ENCODE measurements at regions not wholly inside any gene's neighbourhood (a gene's known extent, or its start where the extent isn't known, plus 50 kb on each side); places are given as distances from the start of the nearest gene placed in this dataset.

- Histone ChIP-seq H3K4me3 (ENCODE audit: low read depth, low read length, poor library complexity, severe bottlenecking) (no peak overlapping the region), H3K4me1 (ENCODE audit: insufficient read depth, low read length, poor library complexity, severe bottlenecking) (no peaks in the 10 kb centered on the region), H3K9me2 (ENCODE audit: insufficient read depth, low read length) (no peaks in the 10 kb centered on the region), H2AFZ (ENCODE audit: low read length) (no peak overlapping the region), H3K36me3 (ENCODE audit: insufficient read depth, low read length) (no peaks in the 10 kb centered on the region), H3K4me2 (ENCODE audit: low read length) (no peak overlapping the region), H3K79me2 (ENCODE audit: insufficient read depth, low read depth, low read length) (no peaks in the 10 kb centered on the region), H3K9me3 (ENCODE audit: low read length) (no peaks in the 10 kb centered on the region), H4K20me1 (ENCODE audit: insufficient read depth, low read length) (no peaks in the 10 kb centered on the region), H3K27ac (ENCODE audit: low read depth, low read length, poor library complexity, severe bottlenecking) (no peak overlapping the region)
- CTCF ChIA-PET (ENCODE audit: unreplicated experiment), result no interaction called here
- TF ChIP-seq EZH2phosphoT487 (IDR thresholded peaks at IDR 0.05; ENCODE audit: borderline replicate concordance, low read depth, low read length), result no peak
- TF ChIP-seq, protein P1, sequence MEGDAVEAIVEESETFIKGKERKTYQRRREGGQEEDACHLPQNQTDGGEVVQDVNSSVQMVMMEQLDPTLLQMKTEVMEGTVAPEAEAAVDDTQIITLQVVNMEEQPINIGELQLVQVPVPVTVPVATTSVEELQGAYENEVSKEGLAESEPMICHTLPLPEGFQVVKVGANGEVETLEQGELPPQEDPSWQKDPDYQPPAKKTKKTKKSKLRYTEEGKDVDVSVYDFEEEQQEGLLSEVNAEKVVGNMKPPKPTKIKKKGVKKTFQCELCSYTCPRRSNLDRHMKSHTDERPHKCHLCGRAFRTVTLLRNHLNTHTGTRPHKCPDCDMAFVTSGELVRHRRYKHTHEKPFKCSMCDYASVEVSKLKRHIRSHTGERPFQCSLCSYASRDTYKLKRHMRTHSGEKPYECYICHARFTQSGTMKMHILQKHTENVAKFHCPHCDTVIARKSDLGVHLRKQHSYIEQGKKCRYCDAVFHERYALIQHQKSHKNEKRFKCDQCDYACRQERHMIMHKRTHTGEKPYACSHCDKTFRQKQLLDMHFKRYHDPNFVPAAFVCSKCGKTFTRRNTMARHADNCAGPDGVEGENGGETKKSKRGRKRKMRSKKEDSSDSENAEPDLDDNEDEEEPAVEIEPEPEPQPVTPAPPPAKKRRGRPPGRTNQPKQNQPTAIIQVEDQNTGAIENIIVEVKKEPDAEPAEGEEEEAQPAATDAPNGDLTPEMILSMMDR (conservative IDR thresholded peaks at IDR 0.05; ENCODE audit: low read length), result no peak
- no TSS peak for BruUV-seq (replicated peaks)
- no peak for DNase-seq (ENCODE audit: low spot score)
- POLR2A ChIA-PET, result no interaction called here
- intact Hi-C loops (cut with micrococcal nuclease; ENCODE audit: unreplicated experiment), result no loop called here
These were observed 223.5 kb downstream of the GLRX3 start for GRCh38 chr10:130359711-130360110.

DNA sequence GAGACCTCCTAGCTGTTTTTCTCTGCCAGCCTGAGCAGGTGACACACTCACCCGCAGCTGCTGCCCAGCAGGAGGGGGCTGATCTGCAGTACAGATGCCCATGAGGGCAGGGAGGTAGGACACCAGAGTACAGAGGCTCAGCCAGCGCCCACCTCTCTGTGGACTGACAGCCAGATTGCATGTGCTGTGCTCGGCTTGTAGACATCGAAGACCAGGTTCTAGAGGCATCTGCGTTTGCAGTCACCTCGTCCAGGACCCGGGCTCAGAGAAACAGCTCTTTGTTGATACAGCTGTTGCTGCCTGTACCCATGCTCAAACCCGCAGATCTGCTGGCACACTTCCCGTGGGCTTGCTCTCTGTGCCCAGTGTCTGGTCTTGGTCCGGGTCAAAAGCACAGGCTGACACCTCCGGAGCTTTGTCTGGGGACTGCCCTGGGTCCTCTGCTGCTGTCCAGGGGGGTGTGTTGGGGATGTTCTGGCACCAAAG, 224.7 kb downstream of the GLRX3 start:
- intact Hi-C loops (cut with micrococcal nuclease; ENCODE audit: unreplicated experiment), result no loop called here
- CTCF ChIA-PET (ENCODE audit: unreplicated experiment), result no interaction called here
- BruUV-seq (replicated peaks), result no TSS peak

DNA sequence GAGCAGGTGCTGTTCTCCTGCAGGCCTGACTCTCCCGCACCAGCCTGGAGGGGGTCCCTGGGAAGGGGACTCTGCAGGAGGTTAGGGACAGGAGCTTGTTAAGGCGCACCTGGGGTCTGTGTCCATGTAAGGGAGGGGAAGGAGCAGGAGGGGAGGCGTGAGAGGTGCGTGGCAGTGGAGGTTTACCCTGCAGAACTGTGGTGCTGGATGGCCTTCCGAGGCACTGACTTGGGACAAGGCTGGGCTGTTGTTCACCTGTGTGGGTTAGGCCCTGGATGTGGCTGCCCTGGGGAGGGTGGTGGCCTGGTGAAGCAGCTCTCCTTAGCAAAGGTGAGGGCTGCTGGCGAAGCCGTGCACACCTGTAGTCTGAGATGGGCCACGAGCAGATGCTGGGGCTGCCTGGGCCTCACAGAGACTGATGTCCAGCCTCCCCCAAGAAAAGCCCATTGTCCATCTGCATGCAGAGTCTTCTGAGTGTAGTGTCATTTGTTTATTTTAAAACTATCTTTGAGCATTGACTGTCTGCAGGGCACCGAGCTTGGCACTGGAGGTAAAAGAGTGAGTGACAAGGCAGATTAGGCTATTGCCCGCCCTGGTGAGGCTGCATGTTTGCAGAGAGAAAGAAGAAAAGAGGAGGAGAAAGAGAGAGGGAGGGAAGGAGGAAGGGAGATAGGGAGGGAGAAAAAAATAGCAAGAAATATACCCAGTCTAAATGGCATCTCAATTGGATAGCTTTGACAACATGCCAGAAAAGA, 225.3 kb downstream of the GLRX3 start:
- H4K20me1 ChIP-seq (ENCODE audit: insufficient read depth, low read length), result no peaks in the 10 kb centered on the region
- ChIA-PET POLR2A (no interaction called here), CTCF (ENCODE audit: unreplicated experiment) (no interaction called here)
- TF ChIP-seq, protein P1 (conservative IDR thresholded peaks at IDR 0.05; ENCODE audit: low read length), result no peak
- no peak for TF ChIP-seq EZH2phosphoT487 (IDR thresholded peaks at IDR 0.05; ENCODE audit: borderline replicate concordance, low read depth, low read length)
- BruUV-seq (replicated peaks), result no TSS peak
- no peaks in the 10 kb centered on the region for H3K36me3 ChIP-seq (ENCODE audit: insufficient read depth, low read length)
- no peak overlapping the region for H3K27ac ChIP-seq (ENCODE audit: low read depth, low read length, poor library complexity, severe bottlenecking)
- H3K4me1 ChIP-seq (ENCODE audit: insufficient read depth, low read length, poor library complexity, severe bottlenecking), result no peaks in the 10 kb centered on the region
- no peak overlapping the region for H3K4me2 ChIP-seq (ENCODE audit: low read length)
- no peaks in the 10 kb centered on the region for H3K9me3 ChIP-seq (ENCODE audit: low read length)
- DNase-seq (ENCODE audit: low spot score), result no peak
- H3K79me2 ChIP-seq (ENCODE audit: insufficient read depth, low read depth, low read length), result no peaks in the 10 kb centered on the region
- no peak overlapping the region for H2AFZ ChIP-seq (ENCODE audit: low read length)
- no peaks in the 10 kb centered on the region for H3K9me2 ChIP-seq (ENCODE audit: insufficient read depth, low read length)
- H3K4me3 ChIP-seq (ENCODE audit: low read depth, low read length, poor library complexity, severe bottlenecking), result no peak overlapping the region
- intact Hi-C loops (cut with micrococcal nuclease; ENCODE audit: unreplicated experiment), result no loop called here

More for the DNA sequence above, 224.7 kb downstream of the GLRX3 start:
- Histone ChIP-seq H3K4me2 (ENCODE audit: low read length) (no peak overlapping the region), H3K27ac (ENCODE audit: low read depth, low read length, poor library complexity, severe bottlenecking) (no peak overlapping the region), H3K9me3 (ENCODE audit: low read length) (no peaks in the 10 kb centered on the region), H3K4me3 (ENCODE audit: low read depth, low read length, poor library complexity, severe bottlenecking) (no peak overlapping the region), H3K9me2 (ENCODE audit: insufficient read depth, low read length) (no peaks in the 10 kb centered on the region), H3K79me2 (ENCODE audit: insufficient read depth, low read depth, low read length) (no peaks in the 10 kb centered on the region), H2AFZ (ENCODE audit: low read length) (no peak overlapping the region), H3K4me1 (ENCODE audit: insufficient read depth, low read length, poor library complexity, severe bottlenecking) (no peaks in the 10 kb centered on the region), H3K36me3 (ENCODE audit: insufficient read depth, low read length) (no peaks in the 10 kb centered on the region), H4K20me1 (ENCODE audit: insufficient read depth, low read length) (no peaks in the 10 kb centered on the region)
- DNase-seq (ENCODE audit: low spot score), result no peak
- TF ChIP-seq EZH2phosphoT487 (IDR thresholded peaks at IDR 0.05; ENCODE audit: borderline replicate concordance, low read depth, low read length), result no peak
- TF ChIP-seq, protein P1 (conservative IDR thresholded peaks at IDR 0.05; ENCODE audit: low read length), result no peak
- POLR2A ChIA-PET, result no interaction called here
